HEK293 (cell line): ENCODE measurements at regions not wholly inside any gene's neighbourhood (a gene's known extent, or its start where the extent isn't known, plus 50 kb on each side); places are given as distances from the start of the nearest gene placed in this dataset.
"Not testable (repeated sequence)": the region's sequence is repeated elsewhere in the genome, so short reads cannot be mapped to it uniquely, and the experiment has no call there.

Source experiments
- CTCF ChIA-PET: fragments of 350-600 bp; formaldehyde crosslinking; extraction: SDS; loops from one replicate; lab custom pipeline; 2021; ENCODE audit warnings: antibody characterized with exemption; lab: Yijun Ruan, JAX
- POLR2A ChIA-PET: fragments of 300-600 bp; formaldehyde crosslinking; extraction: SDS; loops from one replicate; lab custom pipeline; 2020; ENCODE audit warnings: antibody characterized with exemption, inconsistent platforms; lab: Yijun Ruan, JAX
- H3K27ac ChIP-seq: fragments of 200-500 bp; sonication (Bioruptor generic); 2 replicates; pipeline ENCODE4 v1.5.1; 2014; ENCODE audit warnings: low read depth, low read length, control low read depth, inconsistent platforms; ENCODE audit errors: extremely low read depth
- H3K36me3 ChIP-seq, 2 experiments: fragments of 200-500 bp in 1 of 2; sonication (Bioruptor generic) in 1 of 2; 1 replicate in 1 of 2; 2 replicates in 1 of 2; pipeline ENCODE4 v1.5.1; 2014 to 2017; ENCODE audit warnings: inconsistent platforms in 2 of 2, low read length in 2 of 2; ENCODE audit not compliant: control insufficient read depth in 2 of 2, insufficient read depth in 1 of 2
- H3K4me1 ChIP-seq: fragments of 200-500 bp; sonication (Bioruptor generic); 2 replicates; pipeline ENCODE4 v1.5.1; 2014; ENCODE audit warnings: mild to moderate bottlenecking, low read length, inconsistent platforms; ENCODE audit not compliant: control insufficient read depth, insufficient read depth
- H3K4me3 ChIP-seq: 2 replicates; pipeline ENCODE4 v1.5.1; 2011; ENCODE audit warnings: low read depth, mild to moderate bottlenecking, control low read depth, low read length, moderate library complexity
- H3K9me3 ChIP-seq: fragments of 200-500 bp; sonication (Bioruptor generic); 2 replicates; pipeline ENCODE4 v1.5.1; 2014; ENCODE audit warnings: low read depth, low read length, inconsistent platforms; ENCODE audit not compliant: control insufficient read depth, insufficient read depth
- BCL11B ChIP-seq: fragments of 450-650 bp; formaldehyde crosslinking; IDR thresholded peaks from 2 replicates; pipeline ENCODE4 v1.5.1; 2016; ENCODE audit warnings: low read depth, missing biosample characterization, missing genetic modification characterization
- KLF17 ChIP-seq: fragments of 450-650 bp; formaldehyde crosslinking; IDR thresholded peaks from 2 replicates; pipeline ENCODE4 v1.5.1; 2016; ENCODE audit warnings: missing biosample characterization, missing genetic modification characterization
- KLF8 ChIP-seq: fragments of 450-650 bp; formaldehyde crosslinking; IDR thresholded peaks from 2 replicates; pipeline ENCODE4 v1.5.1; 2016; ENCODE audit warnings: missing biosample characterization, missing genetic modification characterization
- OSR2 ChIP-seq: fragments of 450-650 bp; formaldehyde crosslinking; IDR thresholded peaks from 2 replicates; pipeline ENCODE4 v1.5.1; 2016; ENCODE audit warnings: missing biosample characterization, missing genetic modification characterization
- PRDM1 ChIP-seq: fragments of 450-650 bp; formaldehyde crosslinking; IDR thresholded peaks from 2 replicates; pipeline ENCODE4; 2016; ENCODE audit warnings: missing biosample characterization, missing genetic modification characterization
- PRDM2 ChIP-seq: fragments of 450-650 bp; formaldehyde crosslinking; IDR thresholded peaks from 2 replicates; pipeline ENCODE4 v1.5.1; 2016; ENCODE audit warnings: missing biosample characterization, missing genetic modification characterization, borderline replicate concordance
- SCRT1 ChIP-seq: fragments of 450-650 bp; formaldehyde crosslinking; IDR thresholded peaks from 2 replicates; pipeline ENCODE4 v1.5.1; 2016; ENCODE audit warnings: missing biosample characterization, missing genetic modification characterization, borderline replicate concordance
- SP3 ChIP-seq: fragments of 450-650 bp; formaldehyde crosslinking; IDR thresholded peaks from 2 replicates; pipeline ENCODE4 v1.5.1; 2016; ENCODE audit warnings: missing biosample characterization, missing genetic modification characterization
- YY1 ChIP-seq: fragments of 450-650 bp; formaldehyde crosslinking; IDR thresholded peaks from 2 replicates; pipeline ENCODE4 v1.5.1; 2018; ENCODE audit warnings: missing biosample characterization, missing genetic modification characterization
- ZBTB44 ChIP-seq: fragments of 450-650 bp; IDR thresholded peaks from 2 replicates; pipeline ENCODE4 v1.5.1; 2018; ENCODE audit warnings: missing biosample characterization, mild to moderate bottlenecking, missing genetic modification characterization
- ZNF19 ChIP-seq: fragments of 450-650 bp; formaldehyde crosslinking; IDR thresholded peaks from 2 replicates; pipeline ENCODE4; 2016; ENCODE audit warnings: missing biosample characterization, missing genetic modification characterization, low read depth
- ZNF341 ChIP-seq: fragments of 450-650 bp; formaldehyde crosslinking; IDR thresholded peaks from 2 replicates; pipeline ENCODE4; 2016; ENCODE audit warnings: low read depth, missing biosample characterization, missing genetic modification characterization
- ZNF423 ChIP-seq: fragments of 450-650 bp; formaldehyde crosslinking; IDR thresholded peaks from 2 replicates; pipeline ENCODE4 v1.5.1; 2016; ENCODE audit warnings: missing biosample characterization, missing genetic modification characterization
- ZNF510 ChIP-seq: fragments of 450-650 bp; formaldehyde crosslinking; IDR thresholded peaks from 2 replicates; pipeline ENCODE4 v1.5.1; 2018; ENCODE audit warnings: mild to moderate bottlenecking, missing genetic modification characterization, missing biosample characterization; ENCODE audit not compliant: insufficient replicate concordance
- ZNF529 ChIP-seq: fragments of 450-650 bp; formaldehyde crosslinking; IDR thresholded peaks from 2 replicates; pipeline ENCODE4 v1.5.1; 2017; ENCODE audit warnings: missing genetic modification characterization, missing biosample characterization; ENCODE audit not compliant: insufficient replicate concordance
- ZNF544 ChIP-seq: fragments of 450-650 bp; formaldehyde crosslinking; IDR thresholded peaks from 2 replicates; pipeline ENCODE4 v1.5.0; 2017; ENCODE audit warnings: missing biosample characterization, missing genetic modification characterization
- ZNF664 ChIP-seq: fragments of 450-650 bp; formaldehyde crosslinking; IDR thresholded peaks from 2 replicates; pipeline ENCODE4 v1.5.1; 2016; ENCODE audit warnings: missing biosample characterization, missing genetic modification characterization
- ZNF747 ChIP-seq: fragments of 450-650 bp; formaldehyde crosslinking; IDR thresholded peaks from 2 replicates; pipeline ENCODE4 v1.5.1; 2016; ENCODE audit warnings: missing biosample characterization, missing genetic modification characterization

- no peak overlapping the region for H3K4me3 ChIP-seq
- TF ChIP-seq ZNF747 (tag by site-specific recombination) = no peak
- TF ChIP-seq OSR2 = no peak
- TF ChIP-seq ZNF423 (tag by site-specific recombination) = no peak
- no peak for TF ChIP-seq ZBTB44
- no peaks in the 10 kb centered on the region for H3K4me1 ChIP-seq
- CTCF ChIA-PET = no interaction called here
- no peaks in the 10 kb centered on the region for H3K9me3 ChIP-seq
- POLR2A ChIA-PET = no interaction called here
- H3K27ac ChIP-seq = no peak overlapping the region
- no peaks in the 10 kb centered on the region for H3K36me3 ChIP-seq
These were observed 70.1 kb upstream of the TCERG1L start for GRCh38 chr10:131381576-131381975.

- H3K4me1 ChIP-seq, H3K27ac ChIP-seq, H3K36me3 ChIP-seq, POLR2A ChIA-PET, H3K4me3 ChIP-seq, H3K9me3 ChIP-seq: not testable (repeated sequence)
- TF ChIP-seq KLF17 = peak; percentile 97
- TF ChIP-seq SP3 (tag by site-specific recombination) = peak; percentile 45; the same call in 1 of the 2 replicates
- TF ChIP-seq ZNF341 (tag by site-specific recombination) = 0 out of 2 replicates have a peak, but pooled peaks have one; percentile 26
- CTCF ChIA-PET = interaction anchor here (0.6 kb wide), 1 partner anchor 102 kb away, joined by 3 read pairs; no protein-coding TSS in a partner anchor
These were observed 73.8 kb upstream of the TCERG1L start for GRCh38 chr10:131385161-131385872.

GRCh38 chr10:131387018-131387529, 75.6 kb upstream of the TCERG1L start:
- Histone ChIP-seq H3K36me3 (no peaks in the 10 kb centered on the region), H3K9me3 (no peaks in the 10 kb centered on the region), H3K27ac (no peak overlapping the region), H3K4me1 (no peaks in the 10 kb centered on the region), H3K4me3 (no peak overlapping the region)
- ChIA-PET POLR2A (no interaction called here), CTCF (interaction anchor here (0.6 kb wide), 1 partner anchor 350 kb away, joined by 4 read pairs; no protein-coding TSS in a partner anchor)
- no peak for TF ChIP-seq ZNF664 (tag by site-specific recombination)
- no peak for TF ChIP-seq YY1 (tag by site-specific recombination)
- no peak for TF ChIP-seq ZNF19 (tag by site-specific recombination)
- no peak for TF ChIP-seq ZNF747 (tag by site-specific recombination)
- no peak for TF ChIP-seq ZNF510
- no peak for TF ChIP-seq KLF8 (tag by site-specific recombination)
- TF ChIP-seq PRDM2 (tag by site-specific recombination) = no peak
- no peak for TF ChIP-seq PRDM1 (tag by site-specific recombination)
- TF ChIP-seq ZNF544 (tag by site-specific recombination) = no peak
- TF ChIP-seq SCRT1 (tag by site-specific recombination) = no peak
- TF ChIP-seq ZNF529 (tag by site-specific recombination) = no peak
- TF ChIP-seq BCL11B (tag by site-specific recombination) = no peak
